H7 (cell line): ENCODE measurements at regions not wholly inside any gene's neighbourhood (a gene's known extent, or its start where the extent isn't known, plus 50 kb on each side); places are given as distances from the start of the nearest gene placed in this dataset.
"Not testable (repeated sequence)": the region's sequence is repeated elsewhere in the genome, so short reads cannot be mapped to it uniquely, and the experiment has no call there.

Source experiments
- DNase-seq: peaks from one replicate; pipeline ENCODE4 v3.0.0; 2012
- H3K27me3 ChIP-seq: 2 replicates; pipeline ENCODE4 v1.6.0; 2011; ENCODE audit warnings: mild to moderate bottlenecking, low read length; ENCODE audit not compliant: control insufficient read depth, insufficient read depth
- H3K36me3 ChIP-seq: replicated peaks from 2 replicates; pipeline ENCODE4 v1.5.1; 2011; ENCODE audit warnings: low read length; ENCODE audit not compliant: control insufficient read depth, insufficient read depth
- H3K4me3 ChIP-seq: 2 replicates; pipeline ENCODE4 v1.5.1; 2011; ENCODE audit warnings: low read depth, mild to moderate bottlenecking, control low read depth, low read length, moderate library complexity; ENCODE audit not compliant: insufficient read depth

GRCh38 chr1:223952801-223953200, 107.1 kb upstream of the TP53BP2 start:
- H3K36me3 ChIP-seq, H3K27me3 ChIP-seq, DNase-seq, H3K4me3 ChIP-seq: not testable (repeated sequence)

- H3K36me3 ChIP-seq, DNase-seq, H3K4me3 ChIP-seq: not testable (repeated sequence)
These were observed 105.8 kb upstream of the TP53BP2 start for GRCh38 chr1:223951551-223951950.

GRCh38 chr1:223949944-223950343, 104.2 kb upstream of the TP53BP2 start:
- DNase-seq, H3K27me3 ChIP-seq, H3K36me3 ChIP-seq, H3K4me3 ChIP-seq: not testable (repeated sequence)

More at GRCh38 chr1:223951551-223951950, 105.8 kb upstream of the TP53BP2 start:
- H3K27me3 ChIP-seq, result not testable (repeated sequence)

GRCh38 chr1:223948041-223948440, 102.3 kb upstream of the TP53BP2 start:
- H3K36me3 ChIP-seq, H3K4me3 ChIP-seq, H3K27me3 ChIP-seq: not testable (repeated sequence)
- peak; percentile 0 for DNase-seq

GRCh38 chr1:223936592-223936991, 90.8 kb upstream of the TP53BP2 start:
- DNase-seq, H3K27me3 ChIP-seq, H3K36me3 ChIP-seq, H3K4me3 ChIP-seq: not testable (repeated sequence)

- DNase-seq, H3K4me3 ChIP-seq, H3K27me3 ChIP-seq, H3K36me3 ChIP-seq: not testable (repeated sequence)
These were observed 85.7 kb upstream of the TP53BP2 start for GRCh38 chr1:223931476-223931875.

- H3K27me3 ChIP-seq, H3K4me3 ChIP-seq, DNase-seq, H3K36me3 ChIP-seq: not testable (repeated sequence)
These were observed 75.1 kb upstream of the TP53BP2 start for GRCh38 chr1:223920805-223921204.

- not testable (repeated sequence) for H3K4me3 ChIP-seq, H3K27me3 ChIP-seq, DNase-seq, H3K36me3 ChIP-seq
These were observed 69.7 kb upstream of the TP53BP2 start for GRCh38 chr1:223915476-223915875.

GRCh38 chr1:223913715-223914114, 68.0 kb upstream of the TP53BP2 start:
- not testable (repeated sequence) for DNase-seq

GRCh38 chr1:223907943-223908587, 62.3 kb upstream of the TP53BP2 start:
- DNase-seq, H3K36me3 ChIP-seq, H3K27me3 ChIP-seq, H3K4me3 ChIP-seq: not testable (repeated sequence)

More at GRCh38 chr1:223913715-223914114, 68.0 kb upstream of the TP53BP2 start:
- not testable (repeated sequence) for H3K27me3 ChIP-seq, H3K36me3 ChIP-seq, H3K4me3 ChIP-seq

GRCh38 chr1:223903221-223903620, 57.5 kb upstream of the TP53BP2 start:
- H3K36me3 ChIP-seq, H3K4me3 ChIP-seq, DNase-seq, H3K27me3 ChIP-seq: not testable (repeated sequence)

GRCh38 chr1:223899775-223900174, 54.0 kb upstream of the TP53BP2 start:
- H3K36me3 ChIP-seq, DNase-seq, H3K4me3 ChIP-seq, H3K27me3 ChIP-seq: not testable (repeated sequence)

- H3K36me3 ChIP-seq, DNase-seq, H3K4me3 ChIP-seq, H3K27me3 ChIP-seq: not testable (repeated sequence)
These were observed 51.4 kb upstream of the TP53BP2 start for GRCh38 chr1:223897097-223897496.

GRCh38 chr1:223895950-223896349, 50.2 kb upstream of the TP53BP2 start:
- DNase-seq, H3K27me3 ChIP-seq, H3K36me3 ChIP-seq, H3K4me3 ChIP-seq: not testable (repeated sequence)
